Stimulated activated naive CD8-positive, alpha-beta T cell treated with anti-CD3 and anti-CD28 coated beads, Interleukin-15, amount 100 ng/mL, for 72 hours (primary cell): ENCODE measurements at regions not wholly inside any gene's neighbourhood (a gene's known extent, or its start where the extent isn't known, plus 50 kb on each side); places are given as distances from the start of the nearest gene placed in this dataset.
A peak's percentile ranks its signal among the peaks of the same experiment; 100 is the strongest.

Source experiments
- ATAC-seq: fragments of 150-1000 bp; cut with Tn5 transposase; 2 replicates; pipeline ENCODE4 v1.10.0; 2021; ENCODE audit warnings: mild to moderate bottlenecking, moderate library complexity
- DNase-seq, 2 donors: peaks; one replicate each; pipeline ENCODE4 v3.0.0; 2021 to 2022
- H3K27ac Mint-ChIP-seq, 2 donors: one replicate each; pipeline ENCODE4 v1.8.0; 2022; ENCODE audit warnings: mild to moderate bottlenecking in 2 of 2, mixed read lengths in 2 of 2, moderate library complexity in 2 of 2
- H3K27me3 Mint-ChIP-seq: one replicate; pipeline ENCODE4 v1.8.0; 2022; ENCODE audit warnings: mixed read lengths
- H3K4me1 Mint-ChIP-seq: one replicate; pipeline ENCODE4 v1.8.0; 2022; ENCODE audit warnings: mild to moderate bottlenecking, mixed read lengths
- H3K4me3 Mint-ChIP-seq, 2 donors: one replicate each; pipeline ENCODE4 v1.8.0; 2022; ENCODE audit warnings: mild to moderate bottlenecking in 2 of 2, mixed read lengths in 2 of 2, moderate library complexity in 1 of 2
- H3K9me3 Mint-ChIP-seq, 2 donors: one replicate each; pipeline ENCODE4 v1.8.0; 2022; ENCODE audit warnings: mixed read lengths in 2 of 2

DNA sequence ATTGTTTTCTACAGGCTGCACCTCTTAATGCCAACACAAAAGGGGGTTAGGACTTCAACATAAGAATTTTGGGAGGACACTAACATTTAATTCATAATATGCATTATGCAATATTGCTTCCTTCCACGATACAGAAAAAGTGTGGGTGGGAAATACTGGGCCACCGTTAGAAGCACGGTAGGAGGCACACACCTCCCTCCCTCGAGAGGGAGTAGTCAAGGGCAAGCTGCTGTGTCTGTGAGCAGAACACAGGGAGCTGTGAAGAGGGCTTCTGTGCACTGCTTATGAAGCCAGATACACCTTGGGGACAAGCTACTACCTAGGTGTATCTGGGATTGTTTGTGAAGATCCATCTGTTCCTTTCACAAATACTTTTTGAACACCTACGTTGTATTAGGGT lies 109.3 kb upstream of the PLET1 start:
- H3K4me3 Mint-ChIP-seq = no peak overlapping the region
- no peaks in the 10 kb centered on the region for H3K4me1 Mint-ChIP-seq
- H3K27me3 Mint-ChIP-seq = no peaks in the 10 kb centered on the region
- H3K27ac Mint-ChIP-seq = no peak overlapping the region
- ATAC-seq (no peak), DNase-seq (no peak)
- no peaks in the 10 kb centered on the region for H3K9me3 Mint-ChIP-seq

DNA sequence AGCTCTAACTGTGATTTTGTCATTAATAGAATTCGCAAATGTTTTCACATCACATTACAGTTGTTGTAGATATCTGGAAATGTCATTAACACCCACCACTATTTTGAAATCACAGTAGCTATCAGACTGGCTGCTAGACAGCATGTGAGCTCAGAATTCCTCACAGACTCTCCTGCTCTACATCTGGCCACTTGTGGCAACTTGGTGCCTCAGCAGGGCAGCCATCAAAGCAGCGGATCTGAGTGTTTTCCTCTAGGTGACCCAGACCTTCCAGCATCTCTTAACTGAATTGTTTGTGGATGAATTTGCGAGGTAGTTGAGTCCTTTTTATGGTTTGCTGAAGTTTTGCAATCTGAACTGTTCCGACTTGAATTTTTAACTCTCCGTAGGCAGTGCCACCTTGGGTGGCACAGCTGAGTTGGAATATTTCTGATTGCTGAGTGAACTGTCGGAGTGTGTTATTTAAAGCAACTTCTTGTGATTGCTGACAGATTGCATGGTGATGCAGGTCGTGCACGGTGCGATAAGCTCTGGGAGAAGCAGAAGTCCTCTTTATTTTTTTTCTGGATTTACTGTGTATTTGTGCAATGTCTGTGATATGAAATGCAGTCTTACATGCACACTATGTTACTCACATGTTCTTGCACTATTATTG lies 114.0 kb upstream of the PLET1 start:
- ATAC-seq (no peak), DNase-seq (no peak)
- no peak overlapping the region for H3K27ac Mint-ChIP-seq
- no peaks in the 10 kb centered on the region for H3K27me3 Mint-ChIP-seq
- H3K4me1 Mint-ChIP-seq = no peaks in the 10 kb centered on the region
- H3K4me3 Mint-ChIP-seq = no peak overlapping the region
- no peaks in the 10 kb centered on the region for H3K9me3 Mint-ChIP-seq

DNA sequence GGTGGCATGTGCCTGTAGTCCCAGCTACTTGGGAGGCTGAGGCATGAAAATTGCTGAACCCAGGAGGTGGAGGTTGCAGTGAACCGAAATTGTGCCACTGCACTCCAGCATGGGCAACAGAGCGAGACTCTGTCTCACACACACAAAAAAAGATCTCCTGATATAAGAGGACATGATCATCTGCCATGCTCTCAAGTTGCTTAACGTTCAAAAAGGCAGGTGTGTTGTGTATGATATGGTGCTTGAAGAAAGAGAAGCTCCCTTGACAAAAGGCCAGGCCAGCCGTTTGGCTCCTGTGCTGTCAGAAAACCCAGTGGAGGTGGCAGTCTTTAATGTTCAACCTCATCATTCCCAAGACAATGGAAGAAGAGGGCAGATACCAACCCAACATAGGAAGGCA lies 117.3 kb upstream of the PLET1 start:
- Mint-ChIP-seq H3K27ac (no peak overlapping the region), H3K27me3 (no peaks in the 10 kb centered on the region), H3K4me3 (no peak overlapping the region), H3K9me3 (peaks cover 0 to 2% of the 10 kb centered on the region in 2 donors), H3K4me1 (no peaks in the 10 kb centered on the region)
- ATAC-seq (no peak), DNase-seq (no peak)

DNA sequence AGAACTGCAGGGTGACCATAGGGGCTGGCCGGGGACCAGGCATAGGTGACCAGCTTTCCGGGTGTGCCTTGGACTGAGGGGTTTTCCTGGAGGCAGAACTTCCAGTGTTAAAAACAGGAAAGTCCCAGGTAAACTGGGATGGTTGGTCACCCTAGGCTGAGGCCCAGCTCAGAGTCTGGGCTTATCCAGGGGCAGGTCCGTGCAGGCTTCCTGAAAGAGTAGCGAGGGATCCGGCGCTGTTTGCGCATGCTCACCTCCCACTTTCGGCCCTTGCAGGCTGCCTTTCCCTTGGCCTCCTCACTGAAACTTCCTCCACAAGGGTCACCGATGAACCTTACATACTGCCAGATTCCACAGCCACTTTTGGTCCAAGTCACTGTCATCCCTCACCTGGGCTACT lies 119.8 kb upstream of the PLET1 start:
- Mint-ChIP-seq H3K4me1 (no peaks in the 10 kb centered on the region), H3K9me3 (peaks cover 0 to 7% of the 10 kb centered on the region in 2 donors), H3K4me3 (no peak overlapping the region), H3K27me3 (no peaks in the 10 kb centered on the region), H3K27ac (no peak overlapping the region)
- ATAC-seq (no peak), DNase-seq (no peak)

DNA sequence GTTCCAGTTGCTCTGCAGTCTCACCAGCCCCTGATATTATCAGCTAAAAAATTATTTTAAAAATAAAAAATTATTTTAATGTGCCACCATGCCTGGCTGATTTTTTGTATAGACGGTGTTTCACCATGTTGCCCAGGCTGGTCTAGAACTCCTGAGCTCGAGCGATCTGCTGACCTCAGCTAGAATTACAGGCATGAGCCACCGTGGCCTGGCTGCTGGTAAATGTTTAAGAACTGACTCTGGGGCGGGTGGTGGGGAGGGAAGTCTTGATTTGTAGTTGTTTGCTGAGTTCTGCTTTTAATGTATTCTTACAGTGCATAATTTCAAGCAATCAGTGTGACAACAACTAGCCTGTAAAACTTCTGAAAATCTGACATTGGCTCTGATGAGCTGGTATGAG lies 120.9 kb upstream of the PLET1 start:
- Mint-ChIP-seq H3K9me3 (peaks cover 7 to 9% of the 10 kb centered on the region in 2 donors), H3K4me3 (no peak overlapping the region), H3K4me1 (no peaks in the 10 kb centered on the region), H3K27ac (no peak overlapping the region), H3K27me3 (no peaks in the 10 kb centered on the region)
- ATAC-seq = no peak
- no peak for DNase-seq

DNA sequence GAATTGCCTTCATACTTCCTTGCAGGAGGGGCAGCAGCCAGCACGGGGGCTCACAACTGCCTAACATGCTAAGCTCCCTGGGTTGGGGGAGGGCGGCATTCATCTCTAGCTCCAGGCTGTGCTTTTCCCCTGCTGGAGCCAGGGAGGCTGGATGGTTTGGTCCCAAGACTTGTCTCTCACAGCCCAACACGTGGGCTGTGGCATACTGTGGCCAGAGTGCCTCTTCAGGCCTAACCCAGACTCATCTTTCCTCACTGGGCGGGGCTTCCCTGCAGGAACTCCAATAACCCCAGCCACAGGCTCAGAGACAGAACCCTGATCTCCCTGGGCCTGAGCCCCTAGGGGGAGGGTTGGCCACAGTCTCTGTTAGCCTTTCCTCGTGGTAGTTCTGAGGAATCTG lies 121.9 kb upstream of the PLET1 start:
- DNase-seq (no peak), ATAC-seq (no peak)
- Mint-ChIP-seq H3K27me3 (no peaks in the 10 kb centered on the region), H3K4me3 (no peak overlapping the region), H3K9me3 (peaks cover 7 to 9% of the 10 kb centered on the region in 2 donors), H3K27ac (no peak overlapping the region), H3K4me1 (no peaks in the 10 kb centered on the region)

DNA sequence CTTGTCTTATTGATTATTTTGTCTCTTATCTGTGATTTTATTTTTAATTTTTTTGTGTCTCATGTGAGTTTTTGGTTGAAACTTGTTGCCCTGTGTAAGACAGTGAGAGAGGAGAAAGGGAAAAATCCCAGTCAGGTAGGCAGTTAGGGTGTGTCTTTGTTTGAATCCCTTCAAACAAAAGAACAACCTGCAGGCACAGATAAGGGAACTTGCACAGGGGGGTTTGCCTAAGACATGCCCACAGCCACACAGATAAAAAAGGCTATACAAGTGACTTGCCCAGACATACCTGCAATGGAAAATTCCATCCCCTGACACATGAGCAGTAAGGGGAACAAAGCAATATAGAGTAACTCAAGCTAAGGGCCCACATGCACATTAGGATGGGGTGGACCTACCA lies 127.8 kb upstream of the PLET1 start:
- DNase-seq (no peak), ATAC-seq (no peak)
- H3K4me1 Mint-ChIP-seq = no peaks in the 10 kb centered on the region
- H3K4me3 Mint-ChIP-seq = no peak overlapping the region
- no peaks in the 10 kb centered on the region for H3K27me3 Mint-ChIP-seq
- H3K9me3 Mint-ChIP-seq = peaks cover 8 to 24% of the 10 kb centered on the region in 2 donors
- H3K27ac Mint-ChIP-seq = no peak overlapping the region

DNA sequence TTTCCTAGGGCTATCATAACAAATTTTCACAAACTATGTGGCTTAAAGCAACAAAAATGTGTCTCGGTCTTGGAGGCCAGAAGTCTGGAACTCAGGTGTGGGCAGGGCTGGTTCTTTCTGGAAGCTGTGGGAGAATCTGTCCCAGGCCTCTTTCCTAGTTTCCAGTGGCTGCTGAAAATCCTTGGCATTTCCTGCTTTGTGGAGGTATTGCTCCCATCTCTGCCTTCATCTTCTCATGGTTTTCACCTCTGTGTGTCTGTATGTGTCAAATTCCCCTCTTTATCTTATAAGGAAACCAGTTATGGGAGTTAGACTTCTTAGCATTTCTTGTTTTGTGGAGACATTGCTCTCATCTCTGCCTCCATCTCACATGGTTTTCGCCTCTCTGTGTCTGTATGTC lies 130.4 kb upstream of the PLET1 start:
- ATAC-seq = no peak
- no peak overlapping the region for H3K4me3 Mint-ChIP-seq
- H3K27me3 Mint-ChIP-seq = no peaks in the 10 kb centered on the region
- peaks cover 8 to 20% of the 10 kb centered on the region in 2 donors for H3K9me3 Mint-ChIP-seq
- H3K4me1 Mint-ChIP-seq = peaks cover 2% of the 10 kb centered on the region
- no peak overlapping the region for H3K27ac Mint-ChIP-seq
- DNase-seq = no peak

DNA sequence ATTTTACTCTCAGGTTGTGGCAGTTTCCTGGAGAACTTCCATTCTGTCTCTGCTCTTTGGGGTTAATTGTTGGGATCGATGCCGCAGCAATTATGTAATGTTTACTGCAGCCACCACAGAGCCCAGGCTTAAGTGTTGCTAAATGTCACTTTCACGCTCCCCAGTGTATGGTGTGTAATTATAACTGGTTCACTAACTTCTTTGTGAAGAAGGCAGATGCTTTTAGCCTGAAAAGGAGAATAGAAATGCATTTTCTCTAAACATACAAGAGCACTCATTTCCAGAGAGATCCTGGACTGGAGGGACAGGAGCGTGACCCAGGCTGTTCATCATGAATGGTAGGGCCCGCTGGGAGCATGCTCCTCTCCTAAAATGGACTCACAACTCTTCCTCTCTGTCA lies 132.2 kb upstream of the PLET1 start:
- peaks cover 6% of the 10 kb centered on the region for H3K4me1 Mint-ChIP-seq
- DNase-seq = no peak
- no peak overlapping the region for H3K4me3 Mint-ChIP-seq
- ATAC-seq = no peak
- peaks cover 5 to 14% of the 10 kb centered on the region in 2 donors for H3K9me3 Mint-ChIP-seq
- peak overlapping the region in 1 of 2 donors; percentile 31 for H3K27ac Mint-ChIP-seq
- no peaks in the 10 kb centered on the region for H3K27me3 Mint-ChIP-seq

DNA sequence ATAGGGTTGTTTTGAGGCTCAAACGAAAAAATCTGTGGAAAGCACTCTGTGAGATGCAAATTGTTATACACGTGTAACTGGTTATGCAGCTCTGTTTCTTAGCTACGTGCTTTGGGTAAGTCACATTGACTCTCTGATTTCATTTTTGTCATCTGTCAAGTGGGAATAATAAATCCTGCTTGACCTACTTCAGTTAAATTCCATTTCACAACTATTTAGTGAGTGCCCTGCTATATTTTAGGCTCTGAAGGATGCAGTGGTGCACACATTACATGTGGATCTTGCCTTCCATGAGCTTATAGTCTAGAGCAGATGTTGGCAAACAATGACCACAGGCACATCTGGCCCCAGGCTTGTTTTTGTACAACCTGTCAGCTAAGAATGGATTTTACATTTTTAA lies 133.6 kb upstream of the PLET1 start:
- peaks cover 6% of the 10 kb centered on the region for H3K4me1 Mint-ChIP-seq
- no peak overlapping the region for H3K4me3 Mint-ChIP-seq
- no peak overlapping the region for H3K27ac Mint-ChIP-seq
- H3K9me3 Mint-ChIP-seq = peaks cover 0 to 4% of the 10 kb centered on the region in 2 donors
- DNase-seq (no peak), ATAC-seq (no peak)
- H3K27me3 Mint-ChIP-seq = no peaks in the 10 kb centered on the region

DNA sequence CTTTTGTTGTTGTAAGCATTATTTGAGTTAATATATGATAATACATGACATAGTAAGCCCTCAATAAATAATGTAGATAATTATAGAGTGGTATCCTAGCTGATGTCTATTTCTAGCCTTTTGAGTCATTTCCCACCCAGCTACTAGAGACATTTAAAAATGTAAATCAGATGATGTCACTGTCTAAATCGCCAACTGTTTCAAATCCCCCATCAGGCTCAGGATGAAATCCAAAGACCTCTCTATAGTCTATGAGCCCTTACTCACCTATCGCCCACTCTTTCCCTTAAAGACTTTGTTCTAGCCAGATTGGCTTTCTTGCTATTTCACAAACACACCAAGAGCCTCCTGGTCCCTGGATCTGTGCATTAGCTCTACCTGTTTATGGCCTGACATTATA lies 135.4 kb upstream of the PLET1 start:
- H3K27ac Mint-ChIP-seq = peak overlapping the region in 1 of 2 donors; percentile 75
- H3K9me3 Mint-ChIP-seq = peaks cover 0 to 4% of the 10 kb centered on the region in 2 donors
- H3K4me3 Mint-ChIP-seq = no peak overlapping the region
- DNase-seq = no peak
- no peaks in the 10 kb centered on the region for H3K27me3 Mint-ChIP-seq
- peaks cover 6% of the 10 kb centered on the region for H3K4me1 Mint-ChIP-seq
- ATAC-seq = no peak

DNA sequence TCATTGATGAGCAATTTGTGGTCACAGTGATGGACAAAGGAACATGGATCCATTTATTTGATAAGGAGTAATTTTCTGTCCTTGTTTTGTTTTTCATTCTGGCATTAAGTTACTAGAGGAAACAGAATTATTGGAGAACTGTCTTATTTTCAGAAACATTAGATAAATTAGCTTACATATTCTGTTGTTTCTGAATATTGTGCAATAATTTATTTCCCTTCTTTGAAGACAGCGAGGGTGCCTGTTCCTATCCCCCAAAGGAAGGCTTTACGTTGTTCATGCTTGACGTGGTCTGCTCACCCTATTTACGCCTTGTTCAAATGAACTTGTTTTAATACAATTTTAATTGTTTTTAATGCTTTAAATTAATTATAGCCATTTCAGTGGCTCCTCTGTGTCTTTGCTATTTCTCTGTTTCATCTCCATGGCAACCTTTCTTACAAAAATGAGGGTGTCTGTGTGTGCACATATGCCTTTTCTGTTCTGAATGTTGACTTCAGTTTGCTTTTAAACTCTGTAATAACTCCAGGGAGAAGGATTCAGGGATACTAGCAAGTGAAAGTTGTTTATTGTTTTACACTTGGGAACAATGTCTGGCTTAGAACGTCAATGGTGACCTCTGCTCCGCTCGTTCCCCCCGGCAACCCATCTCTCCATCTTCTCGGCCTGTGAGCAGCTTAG lies 138.3 kb upstream of the PLET1 start:
- H3K9me3 Mint-ChIP-seq = no peaks in the 10 kb centered on the region
- H3K27ac Mint-ChIP-seq = no peak overlapping the region
- no peak overlapping the region for H3K4me3 Mint-ChIP-seq
- H3K27me3 Mint-ChIP-seq = no peaks in the 10 kb centered on the region
- ATAC-seq (no peak), DNase-seq (no peak)
- peaks cover 6% of the 10 kb centered on the region for H3K4me1 Mint-ChIP-seq

DNA sequence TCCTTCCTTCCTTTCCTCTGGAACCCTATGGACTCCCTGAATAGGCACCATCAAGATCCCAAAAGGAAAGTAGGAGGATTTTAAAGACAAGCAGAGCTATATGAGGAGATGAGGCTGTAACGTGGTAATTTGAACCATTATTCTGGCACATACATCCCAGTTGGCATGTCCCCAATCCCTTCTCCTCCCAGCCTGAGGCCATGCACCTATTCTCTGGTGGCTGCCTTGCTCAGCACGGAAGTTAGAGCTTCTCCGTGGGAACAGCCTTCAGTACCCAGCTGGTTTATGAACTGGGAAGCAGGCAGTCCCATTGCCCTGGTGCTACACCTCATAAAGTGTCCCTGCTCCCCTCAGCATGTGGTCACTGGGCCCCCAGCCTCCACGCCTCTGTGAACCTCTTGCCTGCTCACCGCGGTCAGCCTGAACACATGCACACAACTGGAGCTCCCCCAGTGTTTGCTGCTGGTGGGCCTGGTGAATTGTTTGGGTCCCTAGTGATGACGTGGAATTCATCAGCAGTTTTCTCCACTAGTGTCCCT lies 139.9 kb upstream of the PLET1 start:
- H3K9me3 Mint-ChIP-seq = no peaks in the 10 kb centered on the region
- H3K27me3 Mint-ChIP-seq = no peaks in the 10 kb centered on the region
- no peak overlapping the region for H3K27ac Mint-ChIP-seq
- DNase-seq = no peak
- no peak for ATAC-seq
- peaks cover 6% of the 10 kb centered on the region for H3K4me1 Mint-ChIP-seq
- H3K4me3 Mint-ChIP-seq = no peak overlapping the region

DNA sequence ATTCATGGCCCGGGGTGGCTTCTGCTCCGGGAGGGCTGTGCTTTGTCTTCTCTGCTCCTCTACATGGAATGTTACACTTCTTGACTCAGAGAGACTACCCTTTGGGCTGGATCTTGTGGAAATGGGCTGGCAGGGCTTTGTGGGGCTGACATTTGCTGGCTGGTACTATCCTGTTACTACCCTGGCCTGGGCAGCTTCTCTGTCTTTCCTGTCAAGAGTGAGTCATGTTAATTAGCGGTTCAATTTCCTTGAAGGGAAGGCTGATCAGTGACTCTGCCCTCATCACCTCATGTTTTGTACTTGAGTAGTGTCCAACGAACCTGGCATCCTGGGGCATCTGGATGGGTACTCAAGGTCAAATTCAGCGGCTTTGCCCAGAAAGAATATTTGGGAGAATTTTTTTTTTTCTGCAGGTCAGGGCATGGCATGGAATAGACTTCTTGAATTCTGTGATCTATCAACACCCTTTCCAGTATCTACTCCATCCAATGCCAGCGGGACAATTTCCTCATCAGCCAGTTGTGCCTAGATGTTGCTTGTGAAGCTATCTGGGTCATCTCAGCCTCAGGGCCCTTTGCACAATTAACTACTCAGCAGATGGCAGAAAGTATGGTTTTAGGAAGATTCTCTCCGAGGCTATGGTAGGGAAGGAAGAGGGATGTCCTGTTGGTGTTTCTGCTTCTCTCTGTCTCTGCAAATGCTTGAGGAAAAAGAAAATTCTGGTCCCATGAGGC lies 140.5 kb upstream of the PLET1 start:
- Mint-ChIP-seq H3K27me3 (no peaks in the 10 kb centered on the region), H3K9me3 (no peaks in the 10 kb centered on the region), H3K4me3 (no peak overlapping the region), H3K4me1 (peaks cover 2% of the 10 kb centered on the region), H3K27ac (no peak overlapping the region)
- ATAC-seq (no peak), DNase-seq (no peak)

DNA sequence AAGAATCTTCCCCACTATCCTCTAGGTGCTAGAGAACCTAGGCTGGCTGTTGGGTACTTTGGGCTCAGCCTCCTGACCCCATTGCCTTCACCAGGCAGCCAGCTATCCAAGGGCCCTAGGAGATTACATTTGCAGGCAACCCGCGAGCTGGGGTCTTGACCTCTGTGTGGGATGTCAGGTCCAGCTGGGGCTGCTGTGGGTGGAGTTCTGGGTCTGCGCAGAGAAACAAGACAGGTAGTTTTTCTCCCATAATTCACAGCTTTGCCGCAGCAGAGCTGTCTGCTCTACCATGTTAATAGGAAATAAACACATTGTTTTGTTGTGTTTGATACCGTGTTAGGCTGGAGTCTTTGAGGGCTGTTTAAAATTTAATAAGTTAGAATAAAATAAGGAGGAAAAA lies 142.8 kb upstream of the PLET1 start:
- H3K4me1 Mint-ChIP-seq = no peaks in the 10 kb centered on the region
- no peak for DNase-seq
- no peaks in the 10 kb centered on the region for H3K27me3 Mint-ChIP-seq
- ATAC-seq = no peak
- no peaks in the 10 kb centered on the region for H3K9me3 Mint-ChIP-seq
- H3K27ac Mint-ChIP-seq = no peak overlapping the region
- H3K4me3 Mint-ChIP-seq = no peak overlapping the region

DNA sequence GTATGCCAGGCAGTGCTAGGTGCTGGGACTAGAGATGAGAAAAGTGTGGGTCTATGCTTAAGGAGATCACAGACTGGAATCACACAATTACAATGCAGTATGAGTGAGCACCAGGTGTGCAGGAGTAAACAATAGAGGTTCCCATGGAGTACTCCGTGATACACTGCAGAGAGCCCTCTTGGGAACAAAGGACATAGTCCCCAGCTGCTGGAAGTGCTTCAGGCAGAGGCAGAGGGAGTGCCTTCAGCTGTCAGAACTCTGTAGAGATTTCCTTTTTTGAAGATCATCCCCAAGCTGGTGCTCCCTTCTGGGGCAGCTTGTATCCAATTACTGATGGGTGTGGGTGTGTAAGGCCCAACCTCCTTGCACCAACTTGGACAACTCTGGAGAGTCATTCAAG lies 143.5 kb upstream of the PLET1 start:
- H3K9me3 Mint-ChIP-seq = no peaks in the 10 kb centered on the region
- no peaks in the 10 kb centered on the region for H3K27me3 Mint-ChIP-seq
- no peak for DNase-seq
- ATAC-seq = no peak
- H3K4me3 Mint-ChIP-seq = no peak overlapping the region
- H3K4me1 Mint-ChIP-seq = no peaks in the 10 kb centered on the region
- H3K27ac Mint-ChIP-seq = no peak overlapping the region
